ENCODE measurements at regions not wholly inside any gene's neighbourhood (a gene's known extent, or its start where the extent isn't known, plus 50 kb on each side); places are given as distances from the start of the nearest gene placed in this dataset.

DNA sequence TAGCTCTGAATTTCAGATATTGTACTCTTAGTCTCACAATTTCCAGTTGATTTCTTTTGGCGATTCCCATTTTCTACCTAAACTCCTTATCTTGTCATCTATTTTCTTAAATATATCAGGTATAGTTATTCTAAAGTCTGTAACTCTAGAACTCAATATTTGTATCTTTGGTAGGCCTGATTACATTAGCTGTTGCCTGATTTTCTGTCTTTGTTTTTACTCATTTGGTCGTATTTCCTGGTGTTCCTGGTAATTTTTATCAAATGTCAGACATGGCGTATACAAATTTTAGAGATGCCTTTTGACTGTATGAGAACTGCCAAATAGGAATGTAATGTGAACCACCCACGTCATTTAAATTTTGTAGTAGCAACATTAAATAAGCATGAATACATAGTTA, 266.7 kb downstream of the ZNF536 start:
- TF ChIP-seq BHLHE40 (IDR thresholded peaks at IDR 0.05; ENCODE audit: borderline replicate concordance), result no peak
- TF ChIP-seq HDGF (IDR thresholded peaks at IDR 0.05; ENCODE audit: borderline replicate concordance), result no peak

All from HEK293T (cell line).